SK-N-MC (cell line): ENCODE measurements at regions not wholly inside any gene's neighbourhood (a gene's known extent, or its start where the extent isn't known, plus 50 kb on each side); places are given as distances from the start of the nearest gene placed in this dataset.

Source experiments
- DNase-seq: peaks from one replicate; pipeline ENCODE4 v3.0.0-alpha.2; 2011; ENCODE audit warnings: low read depth, low spot score
- H3K27ac ChIP-seq: fragments of 200-600 bp; sonication (generic); 2 replicates; pipeline ENCODE4 v1.5.1; 2016; ENCODE audit warnings: mixed run types
- H3K36me3 ChIP-seq: fragments of 200-600 bp; sonication (generic); 2 replicates; pipeline ENCODE4 v1.6.1; 2017; ENCODE audit warnings: antibody characterized with exemption, low read length, mixed read lengths; ENCODE audit not compliant: insufficient read depth
- H3K4me3 ChIP-seq: fragments of 200-600 bp; sonication (generic); 2 replicates; pipeline ENCODE4 v1.5.1; 2016
- H3K9ac ChIP-seq: fragments of 200-600 bp; sonication (generic); 2 replicates; pipeline ENCODE4 v1.8.0; 2017; ENCODE audit warnings: mixed run types, mixed read lengths; ENCODE audit not compliant: insufficient read length
- H3K9me3 ChIP-seq: fragments of 200-600 bp; sonication (generic); 2 replicates; pipeline ENCODE4 v1.6.1; 2017; ENCODE audit warnings: low read depth, mild to moderate bottlenecking, antibody characterized with exemption, low read length, moderate library complexity, mixed read lengths
- EZH2 ChIP-seq: fragments of 200-600 bp; sonication (generic); IDR thresholded peaks from one replicate; pipeline ENCODE4 v1.6.1; 2017; ENCODE audit warnings: antibody characterized with exemption
- FOXP2 ChIP-seq: optimal IDR thresholded peaks from 2 replicates; pipeline ENCODE3; 2011; ENCODE audit warnings: mild to moderate bottlenecking, moderate library complexity; ENCODE audit not compliant: insufficient read depth; ENCODE audit errors: extremely low read length, control extremely low read depth
- POLR2AphosphoS5 ChIP-seq: IDR thresholded peaks from 2 replicates; pipeline ENCODE4 v1.6.1; 2012; ENCODE audit warnings: mild to moderate bottlenecking, low read depth, low read length, borderline replicate concordance

GRCh38 chr4:96136056-96136455, 296.2 kb downstream of the PDHA2 start:
- H3K4me3 ChIP-seq: no peak overlapping the region
- no peak overlapping the region for H3K27ac ChIP-seq
- DNase-seq: no peak
- H3K36me3 ChIP-seq: no peaks in the 10 kb centered on the region
- TF ChIP-seq EZH2 (no peak), FOXP2 (no peak)
- no peak overlapping the region for H3K9ac ChIP-seq
- H3K9me3 ChIP-seq: no peaks in the 10 kb centered on the region

- Histone ChIP-seq H3K27ac (no peak overlapping the region), H3K4me3 (no peak overlapping the region), H3K9ac (no peak overlapping the region), H3K9me3 (no peaks in the 10 kb centered on the region), H3K36me3 (no peaks in the 10 kb centered on the region)
- DNase-seq: no peak
- no peak for TF ChIP-seq POLR2AphosphoS5
Observed at GRCh38 chr4:96139251-96139929, 299.5 kb downstream of the PDHA2 start.

GRCh38 chr4:96145601-96146000, 305.7 kb downstream of the PDHA2 start:
- H3K9ac ChIP-seq: no peak overlapping the region
- TF ChIP-seq FOXP2: no peak
- TF ChIP-seq POLR2AphosphoS5: no peak
- no peak for TF ChIP-seq EZH2
- H3K36me3 ChIP-seq: no peaks in the 10 kb centered on the region
- no peak overlapping the region for H3K4me3 ChIP-seq
- no peaks in the 10 kb centered on the region for H3K9me3 ChIP-seq
- H3K27ac ChIP-seq: no peak overlapping the region
- no peak for DNase-seq

GRCh38 chr4:96146686-96147085, 306.8 kb downstream of the PDHA2 start:
- no peaks in the 10 kb centered on the region for H3K36me3 ChIP-seq
- no peak overlapping the region for H3K4me3 ChIP-seq
- H3K27ac ChIP-seq: no peak overlapping the region
- no peaks in the 10 kb centered on the region for H3K9me3 ChIP-seq
- no peak overlapping the region for H3K9ac ChIP-seq
- TF ChIP-seq FOXP2 (no peak), EZH2 (no peak), POLR2AphosphoS5 (no peak)
- DNase-seq: no peak

GRCh38 chr4:96149894-96150293, 310.0 kb downstream of the PDHA2 start:
- no peak overlapping the region for H3K4me3 ChIP-seq
- H3K36me3 ChIP-seq: no peaks in the 10 kb centered on the region
- no peaks in the 10 kb centered on the region for H3K9me3 ChIP-seq
- no peak for TF ChIP-seq POLR2AphosphoS5
- no peak overlapping the region for H3K9ac ChIP-seq
- H3K27ac ChIP-seq: no peak overlapping the region
- peak; percentile 1 for DNase-seq

GRCh38 chr4:96150466-96150865, 310.6 kb downstream of the PDHA2 start:
- Histone ChIP-seq H3K4me3 (no peak overlapping the region), H3K36me3 (no peaks in the 10 kb centered on the region), H3K9ac (no peak overlapping the region), H3K27ac (no peak overlapping the region), H3K9me3 (no peaks in the 10 kb centered on the region)
- TF ChIP-seq POLR2AphosphoS5 (no peak), FOXP2 (no peak), EZH2 (no peak)
- no peak for DNase-seq

GRCh38 chr4:96152824-96153223, 312.9 kb downstream of the PDHA2 start:
- TF ChIP-seq EZH2: no peak
- no peak for TF ChIP-seq FOXP2
- TF ChIP-seq POLR2AphosphoS5: no peak
- H3K9ac ChIP-seq: no peak overlapping the region
- H3K36me3 ChIP-seq: no peaks in the 10 kb centered on the region
- no peak overlapping the region for H3K4me3 ChIP-seq
- DNase-seq: no peak
- no peaks in the 10 kb centered on the region for H3K9me3 ChIP-seq
- no peak overlapping the region for H3K27ac ChIP-seq

GRCh38 chr4:96154676-96155075, 314.8 kb downstream of the PDHA2 start:
- no peak overlapping the region for H3K4me3 ChIP-seq
- H3K9ac ChIP-seq: no peak overlapping the region
- no peaks in the 10 kb centered on the region for H3K36me3 ChIP-seq
- no peaks in the 10 kb centered on the region for H3K9me3 ChIP-seq
- no peak for TF ChIP-seq FOXP2
- no peak for TF ChIP-seq POLR2AphosphoS5
- no peak for TF ChIP-seq EZH2
- no peak for DNase-seq
- no peak overlapping the region for H3K27ac ChIP-seq

GRCh38 chr4:96162636-96163035, 322.7 kb downstream of the PDHA2 start:
- TF ChIP-seq FOXP2: no peak
- no peak for TF ChIP-seq EZH2
- no peak for TF ChIP-seq POLR2AphosphoS5
- no peaks in the 10 kb centered on the region for H3K36me3 ChIP-seq
- no peak overlapping the region for H3K27ac ChIP-seq
- H3K9me3 ChIP-seq: no peaks in the 10 kb centered on the region
- no peak overlapping the region for H3K4me3 ChIP-seq
- H3K9ac ChIP-seq: no peak overlapping the region
- DNase-seq: no peak

- no peak overlapping the region for H3K4me3 ChIP-seq
- H3K27ac ChIP-seq: no peak overlapping the region
- H3K9ac ChIP-seq: no peak overlapping the region
- no peak for DNase-seq
- H3K9me3 ChIP-seq: no peaks in the 10 kb centered on the region
- TF ChIP-seq EZH2 (no peak), POLR2AphosphoS5 (no peak), FOXP2 (no peak)
- no peaks in the 10 kb centered on the region for H3K36me3 ChIP-seq
Observed at GRCh38 chr4:96164814-96165351, 325.0 kb downstream of the PDHA2 start.
